Liver (tissue), 8 donors: ENCODE measurements at regions not wholly inside any gene's neighbourhood (a gene's known extent, or its start where the extent isn't known, plus 50 kb on each side); places are given as distances from the start of the nearest gene placed in this dataset.
A peak's percentile ranks its signal among the peaks of the same experiment; 100 is the strongest.

Experiments used
- DNase-seq: peaks from one replicate; pipeline ENCODE4 v3.0.0-alpha.2; 2017; ENCODE audit warnings: low spot score
- H3K27ac ChIP-seq, 2 donors: one replicate each; pipeline ENCODE4 v1.7.0; 2013; ENCODE audit warnings: inconsistent platforms in 2 of 2, low read length in 2 of 2, control low read depth in 1 of 2, low read depth in 1 of 2, mild to moderate bottlenecking in 1 of 2
- H3K27me3 ChIP-seq, 4 donors: one replicate each; pipeline versions ENCODE4 v1.6.1 to v1.7.0; 2013; ENCODE audit warnings: low read length in 3 of 4, inconsistent platforms in 1 of 4, mild to moderate bottlenecking in 1 of 4, moderate library complexity in 1 of 4; ENCODE audit not compliant: control insufficient read depth in 4 of 4, insufficient read depth in 4 of 4
- H3K36me3 ChIP-seq, 4 donors: one replicate each; pipeline versions ENCODE4 v1.6.1 to v1.7.0; 2013; ENCODE audit warnings: low read length in 3 of 4, mild to moderate bottlenecking in 3 of 4, low read depth in 1 of 4, moderate library complexity in 1 of 4; ENCODE audit not compliant: control insufficient read depth in 4 of 4, insufficient read depth in 3 of 4
- H3K4me1 ChIP-seq, 4 donors: one replicate each; pipeline versions ENCODE4 v1.6.1 to v1.7.0; 2013; ENCODE audit warnings: low read length in 3 of 4, mild to moderate bottlenecking in 3 of 4, moderate library complexity in 1 of 4; ENCODE audit not compliant: control insufficient read depth in 4 of 4, insufficient read depth in 4 of 4
- H3K4me3 ChIP-seq, 3 donors: one replicate each; pipeline versions ENCODE4 v1.6.1 to v1.7.0; 2013; ENCODE audit warnings: low read length in 3 of 3, control low read depth in 1 of 3, low read depth in 1 of 3, mild to moderate bottlenecking in 1 of 3
- H3K9ac ChIP-seq, 2 donors: one replicate each; pipeline ENCODE4 v1.7.0; 2013; ENCODE audit warnings: low read length in 2 of 2, mild to moderate bottlenecking in 2 of 2, moderate library complexity in 2 of 2, control low read depth in 1 of 2, low read depth in 1 of 2
- H3K9me3 ChIP-seq, 4 donors: one replicate each; pipeline versions ENCODE4 v1.6.1 to v1.7.0; 2013; ENCODE audit warnings: low read length in 3 of 4; ENCODE audit not compliant: control insufficient read depth in 4 of 4
- ATF3 ChIP-seq: IDR thresholded peaks from 2 replicates; pipeline ENCODE4 v1.6.1; 2016; ENCODE audit warnings: antibody characterized with exemption
- EGR1 ChIP-seq, 2 donors: IDR thresholded peaks; 2 replicates each; pipeline ENCODE4 v1.6.1; 2016 to 2018; ENCODE audit warnings: antibody characterized with exemption in 2 of 2, low read depth in 2 of 2
- FOXA1 ChIP-seq: IDR thresholded peaks from 2 replicates; pipeline ENCODE4 v1.6.1; 2016; ENCODE audit warnings: antibody characterized with exemption
- FOXA2 ChIP-seq: IDR thresholded peaks from 2 replicates; pipeline ENCODE4 v1.6.1; 2016; ENCODE audit warnings: antibody characterized with exemption
- GABPA ChIP-seq, 2 donors: IDR thresholded peaks in 1 of 2; conservative IDR thresholded peaks in 1 of 2; 2 replicates each; pipeline ENCODE4 v1.6.1; 2016; ENCODE audit warnings: antibody characterized with exemption in 2 of 2, mild to moderate bottlenecking in 1 of 2, moderate library complexity in 1 of 2
- HNF4A ChIP-seq, 2 donors: conservative IDR thresholded peaks; 2 replicates each; pipeline ENCODE4 v1.6.1; 2016; ENCODE audit warnings: antibody characterized with exemption in 2 of 2, mild to moderate bottlenecking in 2 of 2
- HNF4G ChIP-seq: IDR thresholded peaks from 2 replicates; pipeline ENCODE4 v1.6.1; 2016; ENCODE audit warnings: antibody characterized with exemption
- JUND ChIP-seq, 2 donors: IDR thresholded peaks; 2 replicates each; pipeline ENCODE4 v1.6.1; 2016; ENCODE audit warnings: antibody characterized with exemption in 2 of 2
- MAX ChIP-seq: IDR thresholded peaks from 2 replicates; pipeline ENCODE4 v1.6.1; 2016; ENCODE audit warnings: antibody characterized with exemption
- NR2F2 ChIP-seq: IDR thresholded peaks from 2 replicates; pipeline ENCODE4 v1.6.1; 2016; ENCODE audit warnings: antibody characterized with exemption
- RAD21 ChIP-seq, 2 donors: IDR thresholded peaks; 2 replicates each; pipeline ENCODE4 v1.6.1; 2016; ENCODE audit warnings: antibody characterized with exemption in 2 of 2, mild to moderate bottlenecking in 2 of 2
- RXRA ChIP-seq, 2 donors: IDR thresholded peaks; 2 replicates each; pipeline ENCODE4 v1.6.1; 2017 to 2018; ENCODE audit warnings: antibody characterized with exemption in 2 of 2, mild to moderate bottlenecking in 1 of 2
- SP1 ChIP-seq: IDR thresholded peaks from 2 replicates; pipeline ENCODE4 v1.6.1; 2018; ENCODE audit warnings: antibody characterized with exemption, mild to moderate bottlenecking
- TAF1 ChIP-seq: conservative IDR thresholded peaks from 2 replicates; pipeline ENCODE4 v1.6.1; 2016; ENCODE audit warnings: antibody characterized with exemption, mild to moderate bottlenecking
- YY1 ChIP-seq: IDR thresholded peaks from 2 replicates; pipeline ENCODE4 v1.6.1; 2016; ENCODE audit warnings: antibody characterized with exemption, mild to moderate bottlenecking
- ZBTB33 ChIP-seq: IDR thresholded peaks from 2 replicates; pipeline ENCODE4 v1.6.1; 2016; ENCODE audit warnings: antibody characterized with exemption
- WGBS: extraction: QIAGEN DNeasy Blood & Tissue Kit; methylation state at CpG from one replicate; pipeline ENCODE4 v1.1.7; 2013; 5-methylcytosine and 5-hydroxymethylcytosine counted together
- TF ChIP-seq, protein P1 (sequence below): IDR thresholded peaks from 2 replicates; pipeline ENCODE4 v1.6.1; 2016; ENCODE audit warnings: antibody characterized with exemption, mild to moderate bottlenecking
- TF ChIP-seq, protein P2 (sequence below): fragments of 150-350 bp; IDR thresholded peaks from 2 replicates; pipeline ENCODE4 v1.5.1; 2017; ENCODE audit warnings: improper control_type of control experiment, low read depth, low read length; ENCODE audit not compliant: missing input control
- donor health status: healthy.
- donor health status: healthy.
- donor health status: healthy.
- donor health status: healthy.
- donor health status: healthy.

DNA sequence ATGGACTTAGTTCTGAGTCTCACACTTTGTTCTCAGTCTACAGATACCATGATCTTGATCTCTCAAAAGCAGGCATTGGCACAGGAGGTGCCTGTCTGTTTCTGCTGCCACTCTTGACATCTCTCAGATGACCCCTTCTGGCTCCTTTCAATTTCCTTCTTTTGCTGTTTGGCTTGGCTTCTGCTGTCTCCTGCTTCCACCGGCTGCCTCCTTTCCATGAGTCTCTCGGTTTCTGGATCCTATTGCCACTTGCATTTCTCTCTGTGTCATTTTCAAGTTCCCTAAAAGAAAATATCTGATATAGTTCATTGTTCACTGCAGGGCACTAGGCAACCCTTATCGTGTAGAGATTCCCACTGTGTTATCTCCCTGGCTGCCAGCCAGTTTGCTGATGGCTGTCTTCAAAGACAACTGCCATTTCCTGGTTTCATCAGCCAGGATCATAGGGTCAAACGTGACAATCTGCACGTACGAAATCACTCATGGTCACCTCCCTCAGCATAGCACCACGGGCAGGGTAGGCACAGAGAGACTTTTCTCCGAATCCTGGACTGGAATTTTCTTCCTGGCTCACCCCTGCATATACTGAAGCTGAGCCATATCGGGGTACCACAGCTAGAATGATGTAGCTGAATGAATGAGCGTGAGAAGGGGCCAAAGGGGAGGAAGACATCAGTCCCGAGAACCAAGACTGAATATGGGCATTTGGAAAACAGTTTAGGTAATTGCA lies 144.6 kb upstream of the TMEM170B start:
- Histone ChIP-seq H3K4me1 (peaks cover 0 to 11% (median 8%) of the 10 kb centered on the region in 4 donors), H3K27me3 (no peaks in the 10 kb centered on the region), H3K9ac (no peak overlapping the region), H3K4me3 (no peak overlapping the region), H3K27ac (peak overlapping the region; percentile 42 to 68), H3K36me3 (no peaks in the 10 kb centered on the region), H3K9me3 (no peaks in the 10 kb centered on the region)
- peak; percentile 62 for DNase-seq
- TF ChIP-seq NR2F2 (peak; percentile 97), MAX (peak; percentile 62), RXRA (IDR thresholded peaks at IDR 0.05) (peak; percentile 78 to 84), HNF4G (peak; percentile 37), GABPA (IDR thresholded peaks at IDR 0.05 in 1 of 2, conservative IDR thresholded peaks at IDR 0.05 in 1 of 2) (peak in 1 of 2 donors; percentile 36), ATF3 (peak; percentile 54), TAF1 (peak; percentile 40), RAD21 (IDR thresholded peaks at IDR 0.05) (peak; percentile 54 to 65), JUND (IDR thresholded peaks at IDR 0.05) (peak in 1 of 2 donors; percentile 11), HNF4A (conservative IDR thresholded peaks at IDR 0.05) (peak; percentile 20 to 71), ZBTB33 (no peak), YY1 (peak; percentile 87), EGR1 (IDR thresholded peaks at IDR 0.05; ENCODE audit: low read depth in 2 of 2) (peak in 1 of 2 donors; percentile 32), SP1 (peak; percentile 58), FOXA1 (no peak), FOXA2 (peak; percentile 59)
- TF ChIP-seq, protein P1, sequence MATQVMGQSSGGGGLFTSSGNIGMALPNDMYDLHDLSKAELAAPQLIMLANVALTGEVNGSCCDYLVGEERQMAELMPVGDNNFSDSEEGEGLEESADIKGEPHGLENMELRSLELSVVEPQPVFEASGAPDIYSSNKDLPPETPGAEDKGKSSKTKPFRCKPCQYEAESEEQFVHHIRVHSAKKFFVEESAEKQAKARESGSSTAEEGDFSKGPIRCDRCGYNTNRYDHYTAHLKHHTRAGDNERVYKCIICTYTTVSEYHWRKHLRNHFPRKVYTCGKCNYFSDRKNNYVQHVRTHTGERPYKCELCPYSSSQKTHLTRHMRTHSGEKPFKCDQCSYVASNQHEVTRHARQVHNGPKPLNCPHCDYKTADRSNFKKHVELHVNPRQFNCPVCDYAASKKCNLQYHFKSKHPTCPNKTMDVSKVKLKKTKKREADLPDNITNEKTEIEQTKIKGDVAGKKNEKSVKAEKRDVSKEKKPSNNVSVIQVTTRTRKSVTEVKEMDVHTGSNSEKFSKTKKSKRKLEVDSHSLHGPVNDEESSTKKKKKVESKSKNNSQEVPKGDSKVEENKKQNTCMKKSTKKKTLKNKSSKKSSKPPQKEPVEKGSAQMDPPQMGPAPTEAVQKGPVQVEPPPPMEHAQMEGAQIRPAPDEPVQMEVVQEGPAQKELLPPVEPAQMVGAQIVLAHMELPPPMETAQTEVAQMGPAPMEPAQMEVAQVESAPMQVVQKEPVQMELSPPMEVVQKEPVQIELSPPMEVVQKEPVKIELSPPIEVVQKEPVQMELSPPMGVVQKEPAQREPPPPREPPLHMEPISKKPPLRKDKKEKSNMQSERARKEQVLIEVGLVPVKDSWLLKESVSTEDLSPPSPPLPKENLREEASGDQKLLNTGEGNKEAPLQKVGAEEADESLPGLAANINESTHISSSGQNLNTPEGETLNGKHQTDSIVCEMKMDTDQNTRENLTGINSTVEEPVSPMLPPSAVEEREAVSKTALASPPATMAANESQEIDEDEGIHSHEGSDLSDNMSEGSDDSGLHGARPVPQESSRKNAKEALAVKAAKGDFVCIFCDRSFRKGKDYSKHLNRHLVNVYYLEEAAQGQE: peak; percentile 45
- TF ChIP-seq, protein P2, sequence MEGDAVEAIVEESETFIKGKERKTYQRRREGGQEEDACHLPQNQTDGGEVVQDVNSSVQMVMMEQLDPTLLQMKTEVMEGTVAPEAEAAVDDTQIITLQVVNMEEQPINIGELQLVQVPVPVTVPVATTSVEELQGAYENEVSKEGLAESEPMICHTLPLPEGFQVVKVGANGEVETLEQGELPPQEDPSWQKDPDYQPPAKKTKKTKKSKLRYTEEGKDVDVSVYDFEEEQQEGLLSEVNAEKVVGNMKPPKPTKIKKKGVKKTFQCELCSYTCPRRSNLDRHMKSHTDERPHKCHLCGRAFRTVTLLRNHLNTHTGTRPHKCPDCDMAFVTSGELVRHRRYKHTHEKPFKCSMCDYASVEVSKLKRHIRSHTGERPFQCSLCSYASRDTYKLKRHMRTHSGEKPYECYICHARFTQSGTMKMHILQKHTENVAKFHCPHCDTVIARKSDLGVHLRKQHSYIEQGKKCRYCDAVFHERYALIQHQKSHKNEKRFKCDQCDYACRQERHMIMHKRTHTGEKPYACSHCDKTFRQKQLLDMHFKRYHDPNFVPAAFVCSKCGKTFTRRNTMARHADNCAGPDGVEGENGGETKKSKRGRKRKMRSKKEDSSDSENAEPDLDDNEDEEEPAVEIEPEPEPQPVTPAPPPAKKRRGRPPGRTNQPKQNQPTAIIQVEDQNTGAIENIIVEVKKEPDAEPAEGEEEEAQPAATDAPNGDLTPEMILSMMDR: no peak
- 30% methylated on average over 11 of the region's 11 CpGs for WGBS
